ENCODE measurements at regions not wholly inside any gene's neighbourhood (a gene's known extent, or its start where the extent isn't known, plus 50 kb on each side); places are given as distances from the start of the nearest gene placed in this dataset.

DNA sequence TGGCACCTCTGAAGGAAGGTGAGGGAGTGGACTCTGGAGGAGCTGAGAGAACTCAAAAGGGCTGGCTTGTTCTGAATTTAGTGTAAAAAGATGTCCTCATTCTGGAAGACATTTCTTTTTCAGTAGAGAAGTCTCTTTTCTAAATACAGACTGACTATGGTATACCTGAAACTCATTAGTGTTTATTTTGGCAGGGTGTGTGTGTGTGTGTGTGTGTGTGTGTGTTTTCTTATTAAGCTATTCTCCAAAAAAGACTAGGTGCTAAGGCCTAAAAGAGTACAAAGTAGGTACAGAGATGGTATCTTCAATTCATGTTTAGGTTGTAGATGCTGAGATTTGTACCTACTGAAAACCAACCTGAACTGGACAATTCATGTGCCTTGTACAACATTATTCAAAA, 196.4 kb downstream of the SPRY2 start:
- no peak for TF ChIP-seq TCF7 (CRISPR knock-in tag; IDR thresholded peaks at IDR 0.05; ENCODE audit: low read depth)
- no peak for TF ChIP-seq CREM (CRISPR knock-in tag; IDR thresholded peaks at IDR 0.05)
- TF ChIP-seq, protein P1, sequence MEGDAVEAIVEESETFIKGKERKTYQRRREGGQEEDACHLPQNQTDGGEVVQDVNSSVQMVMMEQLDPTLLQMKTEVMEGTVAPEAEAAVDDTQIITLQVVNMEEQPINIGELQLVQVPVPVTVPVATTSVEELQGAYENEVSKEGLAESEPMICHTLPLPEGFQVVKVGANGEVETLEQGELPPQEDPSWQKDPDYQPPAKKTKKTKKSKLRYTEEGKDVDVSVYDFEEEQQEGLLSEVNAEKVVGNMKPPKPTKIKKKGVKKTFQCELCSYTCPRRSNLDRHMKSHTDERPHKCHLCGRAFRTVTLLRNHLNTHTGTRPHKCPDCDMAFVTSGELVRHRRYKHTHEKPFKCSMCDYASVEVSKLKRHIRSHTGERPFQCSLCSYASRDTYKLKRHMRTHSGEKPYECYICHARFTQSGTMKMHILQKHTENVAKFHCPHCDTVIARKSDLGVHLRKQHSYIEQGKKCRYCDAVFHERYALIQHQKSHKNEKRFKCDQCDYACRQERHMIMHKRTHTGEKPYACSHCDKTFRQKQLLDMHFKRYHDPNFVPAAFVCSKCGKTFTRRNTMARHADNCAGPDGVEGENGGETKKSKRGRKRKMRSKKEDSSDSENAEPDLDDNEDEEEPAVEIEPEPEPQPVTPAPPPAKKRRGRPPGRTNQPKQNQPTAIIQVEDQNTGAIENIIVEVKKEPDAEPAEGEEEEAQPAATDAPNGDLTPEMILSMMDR (IDR thresholded peaks at IDR 0.05) = no peak
- TF ChIP-seq, protein P2, sequence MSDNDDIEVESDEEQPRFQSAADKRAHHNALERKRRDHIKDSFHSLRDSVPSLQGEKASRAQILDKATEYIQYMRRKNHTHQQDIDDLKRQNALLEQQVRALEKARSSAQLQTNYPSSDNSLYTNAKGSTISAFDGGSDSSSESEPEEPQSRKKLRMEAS (CRISPR knock-in tag; IDR thresholded peaks at IDR 0.05) = no peak
- TF ChIP-seq IRF2 (CRISPR knock-in tag; IDR thresholded peaks at IDR 0.05; ENCODE audit: borderline replicate concordance, low read depth) = no peak
- no peak for TF ChIP-seq ELF4 (CRISPR knock-in tag; IDR thresholded peaks at IDR 0.05; ENCODE audit: low read depth)
- TF ChIP-seq, protein P3, sequence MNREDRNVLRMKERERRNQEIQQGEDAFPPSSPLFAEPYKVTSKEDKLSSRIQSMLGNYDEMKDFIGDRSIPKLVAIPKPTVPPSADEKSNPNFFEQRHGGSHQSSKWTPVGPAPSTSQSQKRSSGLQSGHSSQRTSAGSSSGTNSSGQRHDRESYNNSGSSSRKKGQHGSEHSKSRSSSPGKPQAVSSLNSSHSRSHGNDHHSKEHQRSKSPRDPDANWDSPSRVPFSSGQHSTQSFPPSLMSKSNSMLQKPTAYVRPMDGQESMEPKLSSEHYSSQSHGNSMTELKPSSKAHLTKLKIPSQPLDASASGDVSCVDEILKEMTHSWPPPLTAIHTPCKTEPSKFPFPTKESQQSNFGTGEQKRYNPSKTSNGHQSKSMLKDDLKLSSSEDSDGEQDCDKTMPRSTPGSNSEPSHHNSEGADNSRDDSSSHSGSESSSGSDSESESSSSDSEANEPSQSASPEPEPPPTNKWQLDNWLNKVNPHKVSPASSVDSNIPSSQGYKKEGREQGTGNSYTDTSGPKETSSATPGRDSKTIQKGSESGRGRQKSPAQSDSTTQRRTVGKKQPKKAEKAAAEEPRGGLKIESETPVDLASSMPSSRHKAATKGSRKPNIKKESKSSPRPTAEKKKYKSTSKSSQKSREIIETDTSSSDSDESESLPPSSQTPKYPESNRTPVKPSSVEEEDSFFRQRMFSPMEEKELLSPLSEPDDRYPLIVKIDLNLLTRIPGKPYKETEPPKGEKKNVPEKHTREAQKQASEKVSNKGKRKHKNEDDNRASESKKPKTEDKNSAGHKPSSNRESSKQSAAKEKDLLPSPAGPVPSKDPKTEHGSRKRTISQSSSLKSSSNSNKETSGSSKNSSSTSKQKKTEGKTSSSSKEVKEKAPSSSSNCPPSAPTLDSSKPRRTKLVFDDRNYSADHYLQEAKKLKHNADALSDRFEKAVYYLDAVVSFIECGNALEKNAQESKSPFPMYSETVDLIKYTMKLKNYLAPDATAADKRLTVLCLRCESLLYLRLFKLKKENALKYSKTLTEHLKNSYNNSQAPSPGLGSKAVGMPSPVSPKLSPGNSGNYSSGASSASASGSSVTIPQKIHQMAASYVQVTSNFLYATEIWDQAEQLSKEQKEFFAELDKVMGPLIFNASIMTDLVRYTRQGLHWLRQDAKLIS (CRISPR knock-in tag; IDR thresholded peaks at IDR 0.05; ENCODE audit: borderline replicate concordance) = no peak
- no peak for TF ChIP-seq SP1 (CRISPR knock-in tag; conservative IDR thresholded peaks at IDR 0.05)
- TF ChIP-seq, protein P4, sequence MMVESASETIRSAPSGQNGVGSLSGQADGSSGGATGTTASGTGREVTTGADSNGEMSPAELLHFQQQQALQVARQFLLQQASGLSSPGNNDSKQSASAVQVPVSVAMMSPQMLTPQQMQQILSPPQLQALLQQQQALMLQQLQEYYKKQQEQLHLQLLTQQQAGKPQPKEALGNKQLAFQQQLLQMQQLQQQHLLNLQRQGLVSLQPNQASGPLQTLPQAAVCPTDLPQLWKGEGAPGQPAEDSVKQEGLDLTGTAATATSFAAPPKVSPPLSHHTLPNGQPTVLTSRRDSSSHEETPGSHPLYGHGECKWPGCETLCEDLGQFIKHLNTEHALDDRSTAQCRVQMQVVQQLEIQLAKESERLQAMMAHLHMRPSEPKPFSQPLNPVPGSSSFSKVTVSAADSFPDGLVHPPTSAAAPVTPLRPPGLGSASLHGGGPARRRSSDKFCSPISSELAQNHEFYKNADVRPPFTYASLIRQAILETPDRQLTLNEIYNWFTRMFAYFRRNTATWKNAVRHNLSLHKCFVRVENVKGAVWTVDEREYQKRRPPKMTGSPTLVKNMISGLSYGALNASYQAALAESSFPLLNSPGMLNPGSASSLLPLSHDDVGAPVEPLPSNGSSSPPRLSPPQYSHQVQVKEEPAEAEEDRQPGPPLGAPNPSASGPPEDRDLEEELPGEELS (CRISPR knock-in tag; IDR thresholded peaks at IDR 0.05) = no peak
- TF ChIP-seq KAT7 (CRISPR knock-in tag; IDR thresholded peaks at IDR 0.05; ENCODE audit: borderline replicate concordance) = no peak
- no peak for TF ChIP-seq ETV6 (CRISPR knock-in tag; IDR thresholded peaks at IDR 0.05)
